AG04449 (cell line): ENCODE measurements at regions not wholly inside any gene's neighbourhood (a gene's known extent, or its start where the extent isn't known, plus 50 kb on each side); places are given as distances from the start of the nearest gene placed in this dataset.

Experiments used
- CTCF ChIA-PET: fragments of 350-600 bp; formaldehyde crosslinking; extraction: SDS; loops from one replicate; lab custom pipeline; 2021; ENCODE audit warnings: antibody characterized with exemption; lab: Yijun Ruan, JAX
- POLR2A ChIA-PET: fragments of 400-600, 350-600 bp; formaldehyde crosslinking; extraction: SDS; loops from one replicate; lab custom pipeline; 2020; ENCODE audit warnings: antibody characterized with exemption, inconsistent platforms; lab: Yijun Ruan, JAX
- DNase-seq: peaks from one replicate; pipeline ENCODE4 v3.0.0-alpha.2; 2010; ENCODE audit warnings: low read depth, low spot score
- H3K4me3 ChIP-seq: 2 replicates; pipeline ENCODE4 v1.5.1; 2011; ENCODE audit warnings: low read depth, mild to moderate bottlenecking, control low read depth, low read length
- TF ChIP-seq, protein P1 (sequence below): IDR thresholded peaks from one replicate; pipeline ENCODE4 v1.5.1; 2011; ENCODE audit warnings: mild to moderate bottlenecking, moderate library complexity, low read length, control low read depth, inconsistent platforms; ENCODE audit not compliant: insufficient read depth; ENCODE audit errors: missing control alignments

DNA sequence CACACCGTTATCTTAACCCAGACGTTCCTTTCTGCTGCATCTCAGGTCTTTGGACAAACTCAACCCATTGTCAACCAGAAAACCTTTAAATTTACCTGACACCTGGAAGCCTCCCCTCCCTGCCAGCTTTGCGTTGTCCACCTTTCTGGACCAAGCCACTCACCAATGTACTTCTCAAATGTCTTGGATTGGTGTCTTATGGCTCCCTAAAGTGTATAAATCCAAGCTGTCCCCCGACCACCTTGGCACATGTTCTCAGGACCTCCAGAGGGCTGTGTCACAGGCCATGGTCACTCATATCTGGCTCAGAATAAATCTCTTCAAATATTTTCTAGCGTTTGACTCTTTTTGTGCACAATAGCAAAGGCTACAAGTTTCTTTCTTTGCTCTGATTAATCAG is 250.0 kb downstream of the DLL1 start:
- TF ChIP-seq, protein P1, sequence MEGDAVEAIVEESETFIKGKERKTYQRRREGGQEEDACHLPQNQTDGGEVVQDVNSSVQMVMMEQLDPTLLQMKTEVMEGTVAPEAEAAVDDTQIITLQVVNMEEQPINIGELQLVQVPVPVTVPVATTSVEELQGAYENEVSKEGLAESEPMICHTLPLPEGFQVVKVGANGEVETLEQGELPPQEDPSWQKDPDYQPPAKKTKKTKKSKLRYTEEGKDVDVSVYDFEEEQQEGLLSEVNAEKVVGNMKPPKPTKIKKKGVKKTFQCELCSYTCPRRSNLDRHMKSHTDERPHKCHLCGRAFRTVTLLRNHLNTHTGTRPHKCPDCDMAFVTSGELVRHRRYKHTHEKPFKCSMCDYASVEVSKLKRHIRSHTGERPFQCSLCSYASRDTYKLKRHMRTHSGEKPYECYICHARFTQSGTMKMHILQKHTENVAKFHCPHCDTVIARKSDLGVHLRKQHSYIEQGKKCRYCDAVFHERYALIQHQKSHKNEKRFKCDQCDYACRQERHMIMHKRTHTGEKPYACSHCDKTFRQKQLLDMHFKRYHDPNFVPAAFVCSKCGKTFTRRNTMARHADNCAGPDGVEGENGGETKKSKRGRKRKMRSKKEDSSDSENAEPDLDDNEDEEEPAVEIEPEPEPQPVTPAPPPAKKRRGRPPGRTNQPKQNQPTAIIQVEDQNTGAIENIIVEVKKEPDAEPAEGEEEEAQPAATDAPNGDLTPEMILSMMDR = no peak
- ChIA-PET POLR2A (no interaction called here), CTCF (no interaction called here)
- no peak overlapping the region for H3K4me3 ChIP-seq
- DNase-seq = no peak

DNA sequence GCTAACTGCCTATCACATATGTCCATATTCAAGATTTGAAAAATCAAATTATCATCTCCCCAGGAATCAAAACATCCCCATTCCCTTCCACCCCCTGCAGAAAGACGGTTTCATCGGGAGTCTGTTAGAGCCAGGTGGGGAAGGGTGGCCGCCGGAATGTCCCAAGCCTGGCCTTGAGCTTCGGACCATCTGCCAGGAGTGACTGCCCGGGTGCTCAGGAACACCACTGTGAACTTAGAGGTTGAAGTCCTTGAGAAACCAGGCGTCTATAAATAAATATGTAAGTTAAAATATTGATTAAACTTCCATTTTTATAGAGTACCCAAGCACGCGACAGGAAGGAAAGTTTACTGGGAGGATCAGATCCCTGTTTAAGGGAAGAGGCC is 250.8 kb downstream of the DLL1 start:
- no peak overlapping the region for H3K4me3 ChIP-seq
- ChIA-PET CTCF (no interaction called here), POLR2A (no interaction called here)
- TF ChIP-seq, protein P1 = no peak
- no peak for DNase-seq

DNA sequence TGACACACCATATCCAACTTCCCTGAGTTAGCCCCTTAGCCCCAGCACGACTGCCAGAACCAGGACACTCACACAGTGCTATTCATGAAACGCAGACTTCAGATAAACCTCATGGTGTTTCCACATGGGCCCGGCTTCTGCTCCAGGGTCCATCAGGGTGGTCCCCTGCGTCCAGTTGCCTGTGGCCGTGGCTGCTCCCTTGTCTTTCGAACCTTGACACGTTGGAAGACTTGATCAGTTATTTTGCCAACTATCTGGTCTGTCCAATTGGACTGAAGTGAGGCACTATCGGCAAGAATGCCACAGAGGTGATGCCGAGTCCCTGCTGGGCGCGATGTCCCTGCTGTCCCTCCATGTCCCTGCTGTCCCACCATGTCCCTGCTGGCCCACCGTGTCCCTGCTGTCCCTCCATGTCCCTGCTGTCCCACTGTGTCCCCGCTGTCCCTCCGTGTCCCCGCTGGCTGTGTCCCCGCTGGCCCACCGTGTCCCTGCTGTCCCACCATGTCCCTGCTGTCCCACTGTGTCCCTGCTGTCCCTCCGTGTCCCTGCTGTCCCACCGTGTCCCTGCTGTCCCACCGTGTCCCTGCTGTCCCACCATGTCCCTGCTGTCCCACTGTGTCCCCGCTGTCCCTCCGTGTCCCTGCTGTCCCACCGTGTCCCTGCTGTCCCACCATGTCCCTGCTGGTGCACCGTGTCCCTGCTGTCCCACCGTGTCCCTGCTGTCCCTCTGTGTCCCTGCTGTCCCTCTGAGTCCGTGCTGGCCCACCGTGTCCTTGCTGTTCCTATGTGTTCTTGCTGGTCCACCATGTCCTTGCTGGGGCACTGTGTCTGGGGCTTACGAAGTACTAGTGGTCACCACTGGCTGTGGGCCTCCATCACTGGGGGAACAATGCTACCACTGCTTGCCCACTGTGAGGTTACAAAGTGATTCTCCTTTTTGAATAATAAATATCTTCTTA is 251.4 kb downstream of the DLL1 start:
- POLR2A ChIA-PET = no interaction called here
- CTCF ChIA-PET = no interaction called here
- TF ChIP-seq, protein P1 = no peak
- no peak overlapping the region for H3K4me3 ChIP-seq
- DNase-seq = no peak

DNA sequence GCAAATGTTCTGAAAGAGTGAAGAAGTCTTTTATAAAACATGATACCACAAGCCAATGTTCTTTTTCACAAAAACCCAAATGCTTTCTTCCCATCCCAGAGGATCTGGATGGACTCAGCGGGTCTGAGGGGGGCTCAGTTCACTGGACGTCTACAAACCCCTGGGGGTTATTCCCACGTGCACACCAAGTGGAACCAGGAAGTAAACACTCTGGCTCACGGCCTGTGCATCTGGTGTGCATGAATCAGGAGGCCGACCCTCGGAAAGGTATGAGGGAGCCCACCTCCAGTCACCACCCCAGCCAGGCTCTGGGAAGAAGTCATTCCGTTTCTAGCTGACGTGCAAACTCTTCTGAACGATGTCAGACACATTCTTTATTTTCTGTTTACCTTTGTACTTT is 252.2 kb downstream of the DLL1 start:
- CTCF ChIA-PET = no interaction called here
- POLR2A ChIA-PET = no interaction called here
- TF ChIP-seq, protein P1 = no peak

DNA sequence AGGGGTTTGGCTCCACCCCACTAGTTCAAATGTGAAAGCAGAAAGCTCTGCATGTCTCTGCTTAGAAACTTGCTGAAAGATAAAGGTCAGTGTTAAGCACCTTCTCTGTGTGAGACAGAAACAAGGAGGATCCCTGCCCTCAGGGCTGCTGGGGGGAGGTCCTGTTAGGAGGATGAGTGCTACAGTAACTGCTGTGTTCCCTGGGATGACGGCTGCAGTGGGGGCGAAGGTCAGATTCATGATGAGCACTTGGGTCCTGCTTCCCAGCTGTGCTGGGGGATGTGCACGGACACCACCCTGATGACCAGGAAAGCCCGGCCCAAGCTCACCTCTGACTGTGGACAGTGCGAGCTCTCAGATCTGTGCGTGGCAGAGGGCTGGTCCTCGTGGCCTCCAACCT is 252.6 kb downstream of the DLL1 start:
- TF ChIP-seq, protein P1 = no peak
- ChIA-PET POLR2A (no interaction called here), CTCF (no interaction called here)
- H3K4me3 ChIP-seq = no peak overlapping the region
- DNase-seq = no peak

More for the DNA sequence above, 252.2 kb downstream of the DLL1 start:
- DNase-seq = no peak
- no peak overlapping the region for H3K4me3 ChIP-seq

DNA sequence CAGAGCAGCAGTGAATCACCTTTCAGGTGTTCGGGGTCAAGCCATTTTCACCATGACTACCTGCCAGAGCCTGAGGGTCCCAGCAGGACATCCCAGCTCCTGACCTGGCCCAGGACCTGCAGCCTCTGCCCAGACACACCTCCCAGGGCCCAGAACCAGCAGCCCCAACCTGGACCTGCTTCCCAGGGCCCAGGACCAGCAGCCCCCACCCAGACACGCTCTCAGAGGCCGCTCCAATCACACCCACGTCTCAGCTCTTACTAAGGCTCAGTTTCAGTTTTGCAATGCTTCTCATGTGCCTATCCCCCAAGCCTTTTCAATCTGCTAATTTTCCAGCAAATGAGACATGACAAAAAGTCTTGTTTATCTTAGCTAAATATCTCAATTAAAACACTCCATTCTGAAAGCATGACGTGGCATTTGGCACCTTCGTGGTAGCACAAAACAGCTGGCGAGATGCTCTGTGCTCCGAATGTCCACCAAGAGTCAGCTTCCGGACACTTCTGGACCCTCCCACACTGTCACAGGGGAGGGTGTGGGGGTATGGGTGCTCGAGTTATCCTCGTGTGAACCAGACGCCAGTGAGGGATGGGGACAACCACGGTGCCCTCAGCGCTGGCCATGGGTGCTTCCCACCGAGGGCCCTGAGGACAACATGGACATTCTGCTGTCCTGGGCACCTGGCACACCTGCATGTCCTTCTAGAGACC is 253.2 kb downstream of the DLL1 start:
- no peak for DNase-seq
- CTCF ChIA-PET = no interaction called here
- no peak overlapping the region for H3K4me3 ChIP-seq
- TF ChIP-seq, protein P1 = no peak
- POLR2A ChIA-PET = no interaction called here
